Nephron (organoid): ENCODE measurements at regions not wholly inside any gene's neighbourhood (a gene's known extent, or its start where the extent isn't known, plus 50 kb on each side); places are given as distances from the start of the nearest gene placed in this dataset.
"Not testable (repeated sequence)": the region's sequence is repeated elsewhere in the genome, so short reads cannot be mapped to it uniquely, and the experiment has no call there.

ENCODE experiments used
- H3K27ac Mint-ChIP-seq, 3 experiments: 2 replicates each; pipeline ENCODE4 v1.8.0; 2020; ENCODE audit warnings: mixed read lengths in 3 of 3, mild to moderate bottlenecking in 2 of 3, moderate library complexity in 1 of 3
- H3K27me3 Mint-ChIP-seq: 2 replicates; pipeline ENCODE4 v1.8.0; 2021; ENCODE audit warnings: low read depth, mild to moderate bottlenecking, moderate library complexity, mixed read lengths
- H3K36me3 Mint-ChIP-seq: 2 replicates; pipeline ENCODE4 v1.8.0; 2020; ENCODE audit warnings: low read depth, mixed read lengths
- H3K4me1 Mint-ChIP-seq: 2 replicates; pipeline ENCODE4 v1.8.0; 2020; ENCODE audit warnings: mixed read lengths
- H3K4me3 Mint-ChIP-seq, 3 experiments: 2 replicates each; pipeline ENCODE4 v1.8.0; 2020; ENCODE audit warnings: mild to moderate bottlenecking in 3 of 3, mixed read lengths in 3 of 3, moderate library complexity in 2 of 3
- H3K9me3 Mint-ChIP-seq: 2 replicates; pipeline ENCODE4 v1.8.0; 2020; ENCODE audit warnings: mixed read lengths
- TF ChIP-seq, protein P1 (sequence below), 3 experiments: fragments of 200-600 bp; sonication (generic); IDR thresholded peaks; one replicate each; pipeline ENCODE4 v1.5.0; 2021; ENCODE audit warnings: antibody characterized with exemption in 3 of 3; ENCODE audit not compliant: unreplicated experiment in 3 of 3

DNA sequence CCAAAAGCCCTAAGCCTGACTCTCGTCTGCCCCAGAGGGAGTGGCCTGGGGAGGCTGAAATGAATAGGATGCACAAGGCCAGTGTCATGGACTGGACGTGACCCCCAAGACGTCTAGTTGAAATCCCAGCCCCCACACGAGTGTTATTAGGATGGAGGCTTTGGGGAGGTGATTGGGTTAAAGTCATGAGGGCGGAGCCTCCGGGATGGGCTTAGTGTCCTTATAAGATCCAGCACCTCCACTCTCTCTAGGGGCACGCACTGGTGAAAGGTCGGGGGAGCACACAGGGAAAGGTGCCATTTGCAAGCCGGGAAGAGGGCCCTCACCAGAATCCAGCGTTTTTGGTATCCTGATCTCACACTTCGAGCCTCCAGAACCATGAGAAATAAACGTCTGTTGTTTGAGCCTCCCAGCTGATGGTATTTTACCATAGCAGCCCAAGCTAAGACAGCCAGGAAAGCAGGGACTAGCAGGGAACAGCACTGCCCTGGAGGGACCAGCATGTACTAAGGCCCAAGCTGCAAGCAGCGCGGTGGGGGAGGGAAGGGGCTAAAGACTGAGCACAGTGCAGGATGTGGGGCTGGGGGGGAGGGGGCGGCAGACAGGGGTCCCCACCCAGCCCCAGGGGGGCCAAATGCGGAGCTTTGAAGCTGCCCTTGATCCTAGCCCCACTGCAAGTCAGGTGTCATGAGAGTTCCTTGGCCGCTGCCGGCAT, 78.3 kb upstream of the NCOR2 start:
- H3K27ac Mint-ChIP-seq: peak overlapping the region in 2 of 3 experiments; percentile 40 to 43
- peaks cover 2% of the 10 kb centered on the region for H3K9me3 Mint-ChIP-seq
- H3K4me1 Mint-ChIP-seq: peaks cover 8% of the 10 kb centered on the region

DNA sequence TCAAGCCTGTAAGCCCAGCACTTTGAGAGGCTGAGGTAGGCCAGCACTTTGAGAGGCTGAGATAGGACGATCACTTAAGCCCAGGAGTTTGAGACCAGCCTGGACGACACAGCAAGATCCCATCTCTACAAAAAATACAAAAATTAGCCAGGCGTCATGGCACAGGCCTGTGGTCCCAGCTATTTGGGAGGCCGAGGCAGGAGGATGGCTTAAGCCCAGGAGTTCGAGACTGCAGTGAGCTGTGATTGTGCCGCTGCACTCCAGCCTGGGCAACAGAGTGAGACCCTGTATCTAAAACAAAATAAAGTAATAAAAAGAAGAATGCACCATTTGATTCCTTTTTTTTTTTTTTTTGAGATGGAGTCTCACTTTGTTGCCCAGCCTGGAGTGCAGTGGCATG, 76.4 kb upstream of the NCOR2 start:
- not testable (repeated sequence) for H3K9me3 Mint-ChIP-seq, H3K27ac Mint-ChIP-seq, H3K4me3 Mint-ChIP-seq, H3K36me3 Mint-ChIP-seq
- Mint-ChIP-seq H3K4me1 (peaks cover 21% of the 10 kb centered on the region), H3K27me3 (peaks cover 26% of the 10 kb centered on the region)

More for the DNA sequence above, 78.3 kb upstream of the NCOR2 start:
- Mint-ChIP-seq H3K4me3 (no peak overlapping the region), H3K27me3 (peaks cover 17% of the 10 kb centered on the region), H3K36me3 (peaks cover 5% of the 10 kb centered on the region)
- TF ChIP-seq, protein P1, sequence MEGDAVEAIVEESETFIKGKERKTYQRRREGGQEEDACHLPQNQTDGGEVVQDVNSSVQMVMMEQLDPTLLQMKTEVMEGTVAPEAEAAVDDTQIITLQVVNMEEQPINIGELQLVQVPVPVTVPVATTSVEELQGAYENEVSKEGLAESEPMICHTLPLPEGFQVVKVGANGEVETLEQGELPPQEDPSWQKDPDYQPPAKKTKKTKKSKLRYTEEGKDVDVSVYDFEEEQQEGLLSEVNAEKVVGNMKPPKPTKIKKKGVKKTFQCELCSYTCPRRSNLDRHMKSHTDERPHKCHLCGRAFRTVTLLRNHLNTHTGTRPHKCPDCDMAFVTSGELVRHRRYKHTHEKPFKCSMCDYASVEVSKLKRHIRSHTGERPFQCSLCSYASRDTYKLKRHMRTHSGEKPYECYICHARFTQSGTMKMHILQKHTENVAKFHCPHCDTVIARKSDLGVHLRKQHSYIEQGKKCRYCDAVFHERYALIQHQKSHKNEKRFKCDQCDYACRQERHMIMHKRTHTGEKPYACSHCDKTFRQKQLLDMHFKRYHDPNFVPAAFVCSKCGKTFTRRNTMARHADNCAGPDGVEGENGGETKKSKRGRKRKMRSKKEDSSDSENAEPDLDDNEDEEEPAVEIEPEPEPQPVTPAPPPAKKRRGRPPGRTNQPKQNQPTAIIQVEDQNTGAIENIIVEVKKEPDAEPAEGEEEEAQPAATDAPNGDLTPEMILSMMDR (IDR thresholded peaks at IDR 0.05; ENCODE audit: unreplicated experiment in 3 of 3): no peak

DNA sequence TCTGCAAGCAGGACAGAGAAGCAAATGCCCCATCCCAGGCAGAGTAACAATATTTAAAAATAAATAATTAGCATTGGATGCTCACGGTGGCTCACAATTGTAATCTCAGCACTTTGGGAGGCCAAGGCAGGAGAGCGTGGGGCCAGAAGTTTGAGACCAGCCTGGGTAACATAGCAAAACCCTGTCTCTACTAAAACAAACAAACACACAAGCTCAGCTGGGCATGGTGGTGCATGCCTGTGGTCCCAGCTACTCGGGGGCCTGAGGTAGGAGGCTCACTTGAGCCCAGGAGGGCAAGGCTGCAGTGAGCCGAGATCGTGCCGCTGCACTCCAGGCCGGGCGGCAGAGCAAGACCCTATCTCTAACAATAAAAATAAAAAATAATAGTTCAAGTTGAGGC, 74.7 kb upstream of the NCOR2 start:
- H3K27ac Mint-ChIP-seq: no peak overlapping the region
- H3K9me3 Mint-ChIP-seq: no peaks in the 10 kb centered on the region
- no peaks in the 10 kb centered on the region for H3K36me3 Mint-ChIP-seq
- no peak overlapping the region for H3K4me3 Mint-ChIP-seq
- peaks cover 26% of the 10 kb centered on the region for H3K4me1 Mint-ChIP-seq
- peaks cover 23% of the 10 kb centered on the region for H3K27me3 Mint-ChIP-seq
- TF ChIP-seq, protein P1 (IDR thresholded peaks at IDR 0.05; ENCODE audit: unreplicated experiment in 3 of 3): no peak

DNA sequence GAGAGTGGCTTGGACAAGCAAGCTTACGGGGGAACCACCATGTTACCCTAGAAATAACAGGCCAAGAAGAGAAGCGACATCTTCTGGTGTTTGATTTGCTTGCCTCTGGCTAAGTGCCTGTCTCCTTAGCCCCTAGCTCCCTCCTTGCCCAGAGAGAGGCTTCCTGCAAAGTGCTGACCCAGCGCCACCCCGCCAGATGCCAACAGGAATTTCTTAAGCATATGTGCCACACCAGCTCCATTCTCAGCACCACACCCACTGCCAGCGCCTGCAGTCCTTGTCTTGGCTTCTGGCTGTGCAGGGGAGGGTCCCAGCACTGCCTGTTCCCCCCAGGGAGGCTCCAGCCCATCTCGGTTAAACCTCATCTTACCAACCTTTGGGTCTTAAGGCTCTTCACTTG, 74.2 kb upstream of the NCOR2 start:
- H3K27ac Mint-ChIP-seq: no peak overlapping the region
- TF ChIP-seq, protein P1 (IDR thresholded peaks at IDR 0.05; ENCODE audit: unreplicated experiment in 3 of 3): no peak
- peaks cover 26% of the 10 kb centered on the region for H3K4me1 Mint-ChIP-seq
- peaks cover 23% of the 10 kb centered on the region for H3K27me3 Mint-ChIP-seq
- no peaks in the 10 kb centered on the region for H3K9me3 Mint-ChIP-seq
- no peaks in the 10 kb centered on the region for H3K36me3 Mint-ChIP-seq
- H3K4me3 Mint-ChIP-seq: no peak overlapping the region

DNA sequence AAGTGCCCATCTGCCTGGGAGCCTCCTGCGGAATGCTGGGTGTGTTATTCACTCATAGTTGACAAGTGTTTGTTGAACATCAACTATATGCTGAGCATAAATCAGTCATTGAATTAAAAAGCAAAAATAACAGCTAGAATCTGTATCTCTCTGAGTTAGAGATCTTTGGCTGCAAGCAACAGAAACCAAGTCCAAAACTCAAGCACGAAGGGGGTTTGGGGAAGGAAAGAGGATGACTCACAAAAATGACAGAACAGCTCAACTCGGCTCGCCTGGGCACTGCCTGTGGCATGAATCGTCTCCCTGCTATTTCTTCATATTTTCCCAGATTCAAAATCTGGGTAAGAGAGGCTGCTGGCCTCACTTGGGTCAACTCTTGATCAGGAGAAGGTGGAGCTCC, 72.6 kb upstream of the NCOR2 start:
- H3K36me3 Mint-ChIP-seq: no peaks in the 10 kb centered on the region
- H3K27ac Mint-ChIP-seq: peak overlapping the region in 2 of 3 experiments; percentile 1 to 7
- H3K9me3 Mint-ChIP-seq: no peaks in the 10 kb centered on the region
- H3K27me3 Mint-ChIP-seq: peaks cover 15% of the 10 kb centered on the region
- peaks cover 31% of the 10 kb centered on the region for H3K4me1 Mint-ChIP-seq
- TF ChIP-seq, protein P1 (IDR thresholded peaks at IDR 0.05; ENCODE audit: unreplicated experiment in 3 of 3): no peak
- H3K4me3 Mint-ChIP-seq: no peak overlapping the region

DNA sequence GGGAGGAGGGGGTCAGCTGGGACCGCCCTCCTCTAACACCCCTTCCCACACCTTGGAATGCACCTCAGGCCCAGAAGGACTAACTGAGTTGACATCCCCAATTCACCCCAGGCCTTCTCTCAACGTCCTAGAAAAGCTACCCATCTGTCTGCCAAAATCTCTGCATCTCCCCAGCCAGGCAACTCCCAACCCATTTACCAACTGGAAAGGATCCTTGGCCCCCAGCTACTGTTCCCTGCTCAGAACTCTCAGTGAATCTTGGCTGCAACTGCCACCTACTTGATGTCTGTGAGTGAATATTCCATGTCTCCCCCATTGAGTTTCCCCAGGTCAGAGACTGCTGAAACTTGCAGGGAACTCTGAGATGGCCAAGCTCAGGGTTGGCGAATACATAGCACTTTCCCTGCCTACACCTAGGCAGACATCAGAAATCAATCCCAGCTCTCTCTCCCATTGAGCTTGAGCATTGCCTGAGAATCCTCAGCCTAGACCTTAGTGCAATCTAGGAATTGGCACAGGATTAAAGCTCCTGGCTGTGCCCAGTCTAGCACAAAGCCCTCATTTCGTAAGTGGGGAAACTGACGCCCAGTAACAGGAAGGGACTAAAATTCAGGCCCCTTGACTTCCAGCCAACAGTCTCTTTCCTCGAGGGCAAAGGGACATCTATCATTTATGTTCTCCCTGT, 71.9 kb upstream of the NCOR2 start:
- H3K36me3 Mint-ChIP-seq: no peaks in the 10 kb centered on the region
- H3K9me3 Mint-ChIP-seq: no peaks in the 10 kb centered on the region
- peaks cover 15% of the 10 kb centered on the region for H3K27me3 Mint-ChIP-seq
- H3K4me3 Mint-ChIP-seq: no peak overlapping the region
- H3K4me1 Mint-ChIP-seq: peaks cover 31% of the 10 kb centered on the region
- peak overlapping the region in 2 of 3 experiments; percentile 7 to 16 for H3K27ac Mint-ChIP-seq
- TF ChIP-seq, protein P1 (IDR thresholded peaks at IDR 0.05; ENCODE audit: unreplicated experiment in 3 of 3): no peak
